H9 (cell line): ENCODE measurements at regions not wholly inside any gene's neighbourhood (a gene's known extent, or its start where the extent isn't known, plus 50 kb on each side); places are given as distances from the start of the nearest gene placed in this dataset.

Source experiments
- DNase-seq: peaks from one replicate; pipeline ENCODE4 v3.0.0-alpha.2; 2017
- H2AFZ ChIP-seq: one replicate; pipeline ENCODE4 v1.6.1; 2013; ENCODE audit warnings: mild to moderate bottlenecking, low read length, control low read depth, moderate library complexity
- H2AK5ac ChIP-seq: 2 replicates; pipeline ENCODE4 v1.6.1; 2013; ENCODE audit warnings: low read length, control low read depth, mixed read lengths; ENCODE audit not compliant: insufficient read length
- H2BK120ac ChIP-seq: one replicate; pipeline ENCODE4 v1.6.1; 2013; ENCODE audit warnings: low read depth, mild to moderate bottlenecking, low read length, control low read depth, inconsistent platforms; ENCODE audit not compliant: poor library complexity, severe bottlenecking
- H2BK12ac ChIP-seq: 2 replicates; pipeline ENCODE4 v1.6.1; 2013; ENCODE audit warnings: low read length, control low read depth, mixed read lengths, low read depth; ENCODE audit not compliant: insufficient read length
- H2BK15ac ChIP-seq: 2 replicates; pipeline ENCODE4 v1.6.1; 2013; ENCODE audit warnings: low read depth, low read length, control low read depth
- H2BK20ac ChIP-seq: one replicate; pipeline ENCODE4 v1.6.1; 2013; ENCODE audit warnings: low read depth, mild to moderate bottlenecking, low read length, control low read depth, inconsistent platforms; ENCODE audit not compliant: poor library complexity, severe bottlenecking
- H2BK5ac ChIP-seq: 2 replicates; pipeline ENCODE4 v1.6.1; 2013; ENCODE audit warnings: low read length, control low read depth, mixed read lengths; ENCODE audit not compliant: insufficient read length
- H3K14ac ChIP-seq: 2 replicates; pipeline ENCODE4 v1.6.1; 2013; ENCODE audit warnings: low read length, control low read depth; ENCODE audit not compliant: insufficient read depth
- H3K18ac ChIP-seq: 2 replicates; pipeline ENCODE4 v1.6.1; 2013; ENCODE audit warnings: low read depth, mild to moderate bottlenecking, mixed read lengths, low read length, control low read depth; ENCODE audit not compliant: insufficient read length
- H3K23ac ChIP-seq: 2 replicates; pipeline ENCODE4 v1.6.1; 2013; ENCODE audit warnings: low read length, control low read depth, mixed read lengths, low read depth; ENCODE audit not compliant: insufficient read length
- H3K23me2 ChIP-seq: 2 replicates; pipeline ENCODE4 v1.6.1; 2013; ENCODE audit warnings: low read depth, mild to moderate bottlenecking, mixed read lengths, low read length, control low read depth; ENCODE audit not compliant: insufficient read length, poor library complexity, severe bottlenecking
- H3K27ac ChIP-seq: 2 replicates; pipeline ENCODE4 v1.5.1; 2013; ENCODE audit warnings: low read length, control low read depth, mixed read lengths, low read depth; ENCODE audit not compliant: insufficient read length
- H3K27me3 ChIP-seq: 2 replicates; pipeline ENCODE4 v1.6.1; 2013; ENCODE audit warnings: low read length, control low read depth, inconsistent platforms; ENCODE audit not compliant: insufficient read depth
- H3K4ac ChIP-seq: 2 replicates; pipeline ENCODE4 v1.6.1; 2013; ENCODE audit warnings: low read depth, mild to moderate bottlenecking, control low read depth, inconsistent platforms, low read length, moderate library complexity
- H3K4me1 ChIP-seq: 2 replicates; pipeline ENCODE4 v1.6.1; 2013; ENCODE audit warnings: low read length, control low read depth, inconsistent platforms; ENCODE audit not compliant: insufficient read depth
- H3K4me2 ChIP-seq: 2 replicates; pipeline ENCODE4 v1.6.1; 2013; ENCODE audit warnings: low read length, control low read depth, mixed read lengths; ENCODE audit not compliant: insufficient read length, insufficient read depth
- H3K56ac ChIP-seq: 2 replicates; pipeline ENCODE4 v1.6.1; 2013; ENCODE audit warnings: low read depth, mild to moderate bottlenecking, mixed read lengths, low read length, control low read depth; ENCODE audit not compliant: insufficient read length
- H3K79me1 ChIP-seq: 2 replicates; pipeline ENCODE4 v1.6.1; 2013; ENCODE audit warnings: low read depth, mild to moderate bottlenecking, moderate library complexity, low read length, control low read depth, inconsistent platforms; ENCODE audit not compliant: insufficient read depth, poor library complexity, severe bottlenecking
- H3K79me2 ChIP-seq: 2 replicates; pipeline ENCODE4 v1.6.1; 2013; ENCODE audit warnings: low read length, control low read depth, inconsistent platforms; ENCODE audit not compliant: insufficient read depth
- H3K9ac ChIP-seq: 2 replicates; pipeline ENCODE4 v1.6.1; 2013; ENCODE audit warnings: low read length, control low read depth, mixed read lengths; ENCODE audit not compliant: insufficient read length; ENCODE audit errors: extremely low read depth
- H3K9me3 ChIP-seq: one replicate; pipeline ENCODE4 v1.6.1; 2013; ENCODE audit warnings: low read depth, low read length, inconsistent platforms; ENCODE audit not compliant: control insufficient read depth
- H3T11ph ChIP-seq: one replicate; pipeline ENCODE4 v1.6.1; 2013; ENCODE audit warnings: mild to moderate bottlenecking, low read length, control low read depth, inconsistent platforms
- H4K20me1 ChIP-seq: one replicate; pipeline ENCODE4 v1.6.1; 2013; ENCODE audit not compliant: control insufficient read depth, insufficient read length, insufficient read depth
- H4K5ac ChIP-seq: 2 replicates; pipeline ENCODE4 v1.6.1; 2013; ENCODE audit warnings: low read depth, mild to moderate bottlenecking, mixed read lengths, low read length, control low read depth; ENCODE audit not compliant: insufficient read length
- H4K8ac ChIP-seq: replicated peaks from 2 replicates; pipeline ENCODE4 v1.6.1; 2013; ENCODE audit warnings: low read length, control low read depth, mixed read lengths, low read depth; ENCODE audit not compliant: insufficient read length
- H4K91ac ChIP-seq: 2 replicates; pipeline ENCODE4 v1.6.1; 2013; ENCODE audit warnings: low read depth, mild to moderate bottlenecking, moderate library complexity, mixed read lengths, low read length, control low read depth; ENCODE audit not compliant: insufficient read length
- H3K27ac Mint-ChIP-seq, 3 experiments: 2 replicates in 2 of 3; 3 replicates in 1 of 3; pipeline ENCODE4 v1.8.0; 2020 to 2021; ENCODE audit warnings: mixed read lengths in 3 of 3, mild to moderate bottlenecking in 1 of 3, moderate library complexity in 1 of 3
- H3K27me3 Mint-ChIP-seq: 2 replicates; pipeline ENCODE4 v1.8.0; 2021; ENCODE audit warnings: low read depth, mild to moderate bottlenecking, moderate library complexity, mixed read lengths
- H3K36me3 Mint-ChIP-seq, 3 experiments: 2 replicates in 2 of 3; 3 replicates in 1 of 3; pipeline ENCODE4 v1.8.0; 2020 to 2021; ENCODE audit warnings: low read depth in 3 of 3, mixed read lengths in 3 of 3; ENCODE audit not compliant: insufficient read depth in 1 of 3
- H3K4me1 Mint-ChIP-seq, 2 experiments: 2 replicates each; pipeline ENCODE4 v1.8.0; 2020; ENCODE audit warnings: mixed read lengths in 2 of 2
- H3K4me3 Mint-ChIP-seq, 2 experiments: 2 replicates in 1 of 2; 3 replicates in 1 of 2; pipeline ENCODE4 v1.8.0; 2020 to 2021; ENCODE audit warnings: mild to moderate bottlenecking in 2 of 2, mixed read lengths in 2 of 2, moderate library complexity in 1 of 2
- H3K9me3 Mint-ChIP-seq, 2 experiments: 2 replicates in 1 of 2; 3 replicates in 1 of 2; pipeline ENCODE4 v1.8.0; 2020; ENCODE audit warnings: mild to moderate bottlenecking in 2 of 2, mixed read lengths in 2 of 2, moderate library complexity in 1 of 2
- WGBS: extraction: QIAGEN DNeasy Blood & Tissue Kit; methylation state at CpG from one replicate; pipeline ENCODE4 v1.1.7; 2013; ENCODE audit warnings: missing lambda C conversion rate, low lambda C conversion rate, mixed read lengths; ENCODE audit not compliant: insufficient read length; ENCODE audit errors: extremely low coverage; 5-methylcytosine and 5-hydroxymethylcytosine counted together
- TF ChIP-seq, protein P1 (sequence below): fragments of 200-600 bp; sonication (generic); conservative IDR thresholded peaks from 3 replicates; pipeline ENCODE4 v1.8.0; 2021; ENCODE audit warnings: antibody characterized with exemption, mild to moderate bottlenecking

DNA sequence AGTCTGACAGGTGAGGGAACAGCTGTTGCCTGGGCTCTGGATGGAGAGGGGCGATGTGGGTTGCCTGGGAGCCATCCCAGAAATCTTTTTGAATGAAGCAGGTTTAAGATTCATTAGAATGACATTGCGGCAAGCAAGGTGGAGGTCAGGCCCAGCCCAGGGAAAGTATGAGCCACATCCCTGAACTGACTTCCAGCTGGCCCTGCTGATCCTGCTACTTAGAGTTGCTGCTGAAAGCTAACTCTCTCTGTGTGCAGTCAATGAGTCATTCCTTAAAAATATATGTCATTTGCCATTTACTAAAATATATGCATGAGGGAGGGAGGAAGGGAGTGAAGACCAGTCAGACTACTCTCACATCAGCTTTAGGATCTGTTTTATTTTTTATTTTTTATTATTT is 54.3 kb upstream of the RAB3GAP2 start:
- no peak overlapping the region for H3K4ac ChIP-seq
- Mint-ChIP-seq H3K4me1 (peaks cover 47 to 49% of the 10 kb centered on the region in 2 experiments), H3K27me3 (no peaks in the 10 kb centered on the region), H3K36me3 (no peaks in the 10 kb centered on the region), H3K27ac (peak overlapping the region in 2 of 3 experiments; percentile 63 to 75; a peak in 2 of 7 replicates), H3K9me3 (no peaks in the 10 kb centered on the region), H3K4me3 (no peak overlapping the region)
- H3K79me1 ChIP-seq = no peaks in the 10 kb centered on the region
- no peak overlapping the region for H3K14ac ChIP-seq
- H2BK120ac ChIP-seq = no peak overlapping the region
- DNase-seq = peak; percentile 43
- WGBS = no CpG with 5 or more reads among the region's 2 CpGs
- H3K4me1 ChIP-seq = no peaks in the 10 kb centered on the region; the same call in 1 of the 2 replicates
- no peaks in the 10 kb centered on the region for H3K9me3 ChIP-seq
- H2BK20ac ChIP-seq = no peak overlapping the region
- no peaks in the 10 kb centered on the region for H4K20me1 ChIP-seq
- H4K5ac ChIP-seq = no peak overlapping the region
- no peak overlapping the region for H3K56ac ChIP-seq
- TF ChIP-seq, protein P1, sequence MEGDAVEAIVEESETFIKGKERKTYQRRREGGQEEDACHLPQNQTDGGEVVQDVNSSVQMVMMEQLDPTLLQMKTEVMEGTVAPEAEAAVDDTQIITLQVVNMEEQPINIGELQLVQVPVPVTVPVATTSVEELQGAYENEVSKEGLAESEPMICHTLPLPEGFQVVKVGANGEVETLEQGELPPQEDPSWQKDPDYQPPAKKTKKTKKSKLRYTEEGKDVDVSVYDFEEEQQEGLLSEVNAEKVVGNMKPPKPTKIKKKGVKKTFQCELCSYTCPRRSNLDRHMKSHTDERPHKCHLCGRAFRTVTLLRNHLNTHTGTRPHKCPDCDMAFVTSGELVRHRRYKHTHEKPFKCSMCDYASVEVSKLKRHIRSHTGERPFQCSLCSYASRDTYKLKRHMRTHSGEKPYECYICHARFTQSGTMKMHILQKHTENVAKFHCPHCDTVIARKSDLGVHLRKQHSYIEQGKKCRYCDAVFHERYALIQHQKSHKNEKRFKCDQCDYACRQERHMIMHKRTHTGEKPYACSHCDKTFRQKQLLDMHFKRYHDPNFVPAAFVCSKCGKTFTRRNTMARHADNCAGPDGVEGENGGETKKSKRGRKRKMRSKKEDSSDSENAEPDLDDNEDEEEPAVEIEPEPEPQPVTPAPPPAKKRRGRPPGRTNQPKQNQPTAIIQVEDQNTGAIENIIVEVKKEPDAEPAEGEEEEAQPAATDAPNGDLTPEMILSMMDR = no peak
- no peak overlapping the region for H2BK15ac ChIP-seq
- H3K9ac ChIP-seq = no peak overlapping the region
- no peak overlapping the region for H3K18ac ChIP-seq
- no peak overlapping the region for H4K91ac ChIP-seq
- no peaks in the 10 kb centered on the region for H3K23me2 ChIP-seq
- no peak overlapping the region for H3K23ac ChIP-seq
- no peaks in the 10 kb centered on the region for H3K79me2 ChIP-seq
- H3T11ph ChIP-seq = no peak overlapping the region
- no peak overlapping the region for H3K27ac ChIP-seq
- H3K27me3 ChIP-seq = no peaks in the 10 kb centered on the region
- H2AK5ac ChIP-seq = no peak overlapping the region
- H2AFZ ChIP-seq = no peak overlapping the region
- no peak overlapping the region for H2BK12ac ChIP-seq
- no peak overlapping the region for H3K4me2 ChIP-seq
- H2BK5ac ChIP-seq = no peak overlapping the region
- H4K8ac ChIP-seq = no peak overlapping the region
